ENCODE measurements at regions not wholly inside any gene's neighbourhood (a gene's known extent, or its start where the extent isn't known, plus 50 kb on each side); places are given as distances from the start of the nearest gene placed in this dataset.
"Not testable (repeated sequence)": the region's sequence is repeated elsewhere in the genome, so short reads cannot be mapped to it uniquely, and the experiment has no call there.

DNA sequence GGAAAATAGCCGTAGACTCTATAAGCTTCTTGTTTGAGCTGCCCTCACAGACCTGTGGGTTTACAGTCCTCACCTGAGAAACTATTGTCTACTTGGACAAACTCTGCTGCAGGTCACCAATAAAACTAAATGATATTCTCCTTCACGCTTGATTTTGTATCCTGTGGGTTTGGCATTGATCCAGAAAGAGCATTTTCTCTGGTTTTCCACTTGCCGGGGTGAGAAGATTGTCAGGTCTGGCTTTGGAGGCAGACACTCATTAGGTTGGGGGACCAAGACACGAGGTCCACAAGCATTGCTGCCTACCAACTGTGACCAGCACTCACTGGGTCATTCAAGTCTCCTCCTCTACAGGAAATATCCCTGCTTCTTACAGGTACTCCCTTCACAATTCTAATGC is 68.5 kb downstream of the CDC14C start:
- no peak for DNase-seq (ENCODE audit: low spot score)

DNA sequence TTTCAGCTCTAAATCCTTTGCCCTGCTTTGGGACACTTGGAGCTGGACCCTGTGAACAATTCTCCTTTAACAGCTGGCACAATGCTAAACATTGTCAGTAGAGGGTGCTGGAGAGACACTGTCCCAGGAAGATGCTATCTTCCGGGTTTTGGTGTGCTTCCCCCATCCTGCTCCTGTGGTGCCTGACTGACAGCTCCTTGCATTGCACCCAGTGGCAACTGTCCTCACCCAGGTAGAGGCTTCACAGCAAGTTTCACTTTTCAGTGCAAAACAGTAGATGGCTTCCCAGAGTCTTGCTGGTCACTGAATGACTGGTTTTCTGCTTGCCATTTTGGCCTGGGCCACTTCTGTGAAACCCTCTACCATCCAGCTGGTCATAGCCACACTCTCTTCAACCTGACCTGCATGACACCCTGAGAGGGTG is 77.3 kb downstream of the CDC14C start:
- no peak for DNase-seq (ENCODE audit: low spot score)

DNA sequence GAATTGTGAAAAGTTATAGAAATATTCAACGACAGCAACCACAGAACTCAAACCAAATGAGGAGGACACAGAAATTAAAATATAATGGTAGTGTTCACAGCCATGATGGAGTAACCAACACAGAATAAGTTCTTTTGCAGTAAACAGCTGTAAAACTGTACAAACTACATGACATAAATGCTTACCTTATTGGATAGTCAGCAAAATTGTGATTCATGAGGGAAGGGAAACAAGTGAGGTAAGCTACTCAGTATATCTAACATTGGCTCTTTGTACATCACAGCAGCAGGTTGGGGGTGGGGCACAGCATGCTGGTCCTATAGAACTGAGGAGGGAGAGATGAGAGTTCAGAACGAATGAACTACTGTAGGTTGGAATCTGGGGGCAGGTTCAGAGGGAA is 86.4 kb downstream of the CDC14C start:
- no peak for DNase-seq (ENCODE audit: low spot score)

DNA sequence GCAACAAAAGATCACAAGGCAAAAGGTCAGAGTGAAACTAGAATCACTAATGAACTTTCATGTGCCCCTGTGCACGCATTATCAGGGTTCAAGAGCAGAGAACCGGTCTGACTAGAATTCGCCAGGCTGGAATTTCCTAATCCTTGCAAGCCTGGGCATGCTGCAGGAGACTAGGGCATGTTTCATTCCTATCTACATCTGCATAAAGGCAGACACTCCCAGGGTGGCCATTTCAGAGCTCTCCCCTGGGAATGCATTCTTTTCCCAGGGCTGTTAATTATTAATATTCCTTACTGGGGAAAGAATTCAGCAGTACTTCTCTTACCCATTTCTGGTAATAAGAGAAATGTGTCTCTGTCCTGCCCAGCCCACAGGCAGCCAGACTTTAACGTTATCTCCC is 90.5 kb downstream of the CDC14C start:
- DNase-seq (ENCODE audit: low spot score): no peak

DNA sequence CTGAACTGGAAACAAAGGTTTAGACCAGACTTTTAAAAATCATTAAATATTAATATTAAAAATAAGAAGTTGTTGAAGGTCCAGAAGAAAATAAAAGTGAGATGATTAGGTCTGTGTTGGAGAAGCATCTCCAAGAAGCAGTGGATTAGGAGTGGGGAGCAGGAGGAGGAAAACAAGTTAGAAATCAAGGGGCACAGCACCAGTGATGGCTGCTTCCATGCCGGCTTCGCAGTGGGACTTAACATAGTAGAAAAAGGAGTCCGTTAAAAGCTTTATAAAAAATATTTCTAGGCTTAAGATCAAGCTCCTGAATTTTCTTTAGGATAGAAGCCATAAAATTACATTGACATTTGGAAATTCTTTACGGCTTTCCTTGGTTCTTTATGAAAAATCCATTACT is 95.8 kb downstream of the CDC14C start:
- DNase-seq (ENCODE audit: low spot score): no peak

DNA sequence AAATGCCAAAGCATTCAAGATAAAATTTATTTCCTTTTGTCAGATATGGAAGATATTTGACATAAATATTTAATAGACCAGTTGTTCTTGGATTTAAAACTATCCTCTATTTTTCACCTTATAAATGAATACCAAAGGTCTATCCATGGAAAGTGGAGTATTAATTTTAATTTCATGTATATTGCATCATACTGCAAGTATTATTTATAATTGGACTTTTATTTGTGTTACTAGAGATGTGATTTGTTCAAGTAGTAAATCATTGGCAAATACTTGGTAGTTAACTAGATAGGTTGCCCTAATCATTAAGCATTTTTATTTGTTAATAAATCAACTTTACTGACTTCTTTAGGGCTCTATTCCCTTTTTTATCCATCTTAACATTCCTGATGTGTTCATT is 98.1 kb downstream of the CDC14C start:
- DNase-seq (ENCODE audit: low spot score): no peak

DNA sequence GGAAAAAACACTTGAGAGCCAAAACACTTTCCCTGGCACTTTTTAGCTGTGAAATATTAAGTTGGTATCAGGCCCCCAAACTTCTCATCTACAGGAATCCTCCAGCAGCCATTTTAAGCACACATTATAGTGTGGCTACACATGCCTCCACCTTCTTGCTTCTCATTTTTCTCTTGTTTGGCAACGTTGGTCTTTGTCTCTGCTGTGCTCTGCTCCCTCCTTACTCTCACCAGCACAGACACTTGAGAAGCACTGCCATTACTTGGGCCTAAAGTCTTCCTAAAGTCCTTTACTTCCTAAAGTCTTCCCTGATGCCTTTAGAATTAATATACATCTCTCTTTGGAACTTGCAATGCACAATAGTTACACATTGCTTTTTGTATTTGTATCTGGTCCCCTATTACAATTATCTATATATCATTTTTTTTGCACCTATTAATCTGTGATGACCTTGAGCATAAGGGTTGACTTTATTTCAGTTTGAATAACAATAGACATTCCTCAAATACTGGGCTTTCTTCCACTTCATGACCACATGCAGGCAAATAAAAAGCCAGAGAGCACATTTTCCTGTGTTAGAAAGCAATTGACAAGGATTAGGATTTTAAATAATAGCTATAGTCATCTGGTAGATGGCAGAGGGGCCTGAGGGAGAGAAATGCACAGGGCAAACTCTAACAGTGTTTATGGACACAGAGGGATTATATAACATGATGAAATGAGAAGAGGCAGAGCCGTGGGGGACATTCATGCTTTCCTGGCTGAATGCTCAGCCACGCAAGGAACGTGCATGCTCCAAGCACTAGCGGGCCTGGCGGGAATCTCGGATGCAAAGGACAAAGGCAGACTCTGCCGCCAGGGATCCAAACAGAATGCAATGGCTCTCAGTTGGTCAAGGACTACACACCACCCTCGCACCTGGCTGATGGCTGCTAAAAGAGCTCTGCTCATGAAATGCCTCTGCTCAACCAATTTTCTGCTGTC is 99.3 kb downstream of the CDC14C start:
- no peak for DNase-seq (ENCODE audit: low spot score)

DNA sequence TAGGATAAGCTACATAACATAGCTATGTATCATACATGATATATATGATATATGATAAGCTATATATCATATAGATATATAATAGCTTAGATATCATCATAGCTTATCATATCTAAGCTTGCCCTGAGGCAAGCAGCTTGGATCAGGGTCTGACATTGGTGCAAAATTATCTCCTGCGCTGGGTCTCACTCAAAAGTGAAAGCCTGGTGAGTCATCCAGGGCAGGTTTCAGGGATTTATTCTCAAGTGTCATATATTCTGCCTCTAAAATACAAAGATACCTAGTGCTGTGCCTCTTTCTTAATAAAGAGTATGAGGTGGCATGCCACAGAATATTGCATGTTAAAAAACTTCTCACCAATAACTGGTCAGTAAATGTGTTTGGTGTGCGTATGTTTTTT is 105.9 kb downstream of the CDC14C start:
- no peak for DNase-seq (ENCODE audit: low spot score)

DNA sequence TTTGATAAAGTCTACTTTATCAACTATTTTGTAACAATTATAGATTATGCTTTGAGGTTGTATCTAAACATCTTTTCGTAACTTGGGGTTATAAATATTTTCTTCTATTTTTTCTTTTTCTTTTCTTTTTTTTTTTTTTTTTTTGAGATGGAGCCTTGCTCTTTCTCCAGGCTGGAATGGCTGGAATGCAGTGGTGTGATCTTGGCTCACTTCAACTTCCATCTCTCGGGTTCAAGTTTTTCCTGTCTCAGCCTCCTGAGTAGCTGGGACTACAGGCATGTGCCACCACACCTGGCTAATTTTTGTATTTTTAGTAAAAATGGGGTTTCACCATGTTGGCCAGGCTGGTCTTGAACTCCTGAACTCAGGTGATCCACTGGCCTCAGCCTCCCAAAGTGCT is 108.8 kb downstream of the CDC14C start:
- DNase-seq (ENCODE audit: low spot score): not testable (repeated sequence)

DNA sequence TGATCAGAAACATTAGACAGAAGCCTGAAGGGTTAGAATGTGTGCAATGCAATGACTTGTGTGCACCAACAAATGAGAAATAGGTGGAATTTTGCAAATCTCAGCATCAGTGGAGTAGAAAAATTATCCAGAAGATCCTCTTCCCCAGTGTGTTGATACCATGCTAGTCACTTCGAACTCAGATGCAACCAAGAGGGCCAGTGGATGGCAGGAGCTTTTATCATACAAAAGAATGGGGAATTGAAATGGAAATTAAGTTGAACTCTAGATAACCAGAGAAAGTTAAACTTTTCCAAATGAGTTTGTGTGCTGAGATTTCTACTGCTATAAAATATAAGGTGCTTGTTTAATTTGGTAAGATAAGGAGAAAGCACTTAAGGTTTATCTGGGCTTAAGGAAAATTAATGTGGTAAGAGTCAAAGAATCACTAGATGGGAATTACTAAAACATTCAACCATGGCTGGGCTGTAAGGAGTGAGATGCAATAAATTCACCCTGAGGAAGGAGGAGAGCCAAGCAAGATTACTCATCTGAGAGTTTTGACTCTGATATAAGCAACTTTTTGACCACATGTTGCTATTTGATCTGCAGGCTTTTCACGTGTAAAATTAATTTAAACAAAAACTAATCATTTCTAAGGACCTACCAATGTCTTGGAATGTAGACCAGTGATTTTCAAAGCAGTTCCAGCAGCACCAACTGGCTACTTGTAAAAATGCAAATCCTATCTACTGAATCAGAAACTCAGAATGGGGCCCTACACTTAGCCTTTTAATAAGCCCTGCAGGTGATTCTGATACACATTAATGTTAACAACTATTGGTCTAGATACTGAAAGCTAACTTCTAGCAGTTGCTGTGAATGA is 113.2 kb downstream of the CDC14C start:
- DNase-seq (ENCODE audit: low spot score): no peak

DNA sequence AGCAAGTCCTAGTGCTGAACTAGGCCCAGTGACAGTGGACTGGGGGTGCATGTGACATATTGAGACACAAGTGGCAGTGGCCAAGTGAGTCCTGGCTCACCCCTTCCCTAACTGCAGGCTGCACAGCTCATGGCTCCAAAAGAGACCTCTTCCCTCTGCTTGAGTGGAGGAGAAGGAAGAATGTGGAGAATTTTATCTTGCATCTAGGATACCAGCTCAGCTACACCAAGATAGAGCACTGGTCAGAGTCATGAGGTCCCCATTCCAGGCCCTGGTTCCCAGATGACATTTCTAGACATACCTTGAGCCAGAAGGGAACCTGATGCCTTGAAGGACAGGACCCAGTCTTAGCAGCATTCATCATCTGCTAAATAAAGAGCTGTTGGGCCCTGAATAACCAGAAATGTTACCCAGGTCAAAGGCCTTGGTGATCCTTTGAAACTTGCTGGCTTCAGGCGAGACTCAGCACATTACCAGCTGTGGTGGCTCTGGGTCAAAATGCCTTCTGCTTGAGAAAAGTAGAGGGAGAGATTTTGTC is 114.5 kb downstream of the CDC14C start:
- DNase-seq (ENCODE audit: low spot score): no peak

DNA sequence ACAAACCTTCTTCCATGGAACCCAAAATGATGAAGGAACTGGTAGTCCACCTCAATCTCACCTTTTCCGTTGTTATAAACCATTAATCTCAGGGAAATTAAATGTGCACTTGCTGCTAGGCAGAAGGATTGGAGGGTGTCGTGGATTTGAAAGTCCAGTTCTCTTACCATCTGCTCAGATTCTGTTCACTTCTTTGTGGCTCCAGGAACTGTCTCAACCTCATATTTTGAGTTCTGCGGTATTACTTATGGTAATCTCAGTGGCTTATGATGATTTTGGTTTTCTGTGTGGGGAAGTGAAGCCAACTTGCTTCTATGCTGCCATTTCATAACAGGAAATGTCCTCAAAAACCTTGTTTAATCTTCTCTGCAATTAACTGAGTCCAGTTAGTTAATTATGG is 136.4 kb downstream of the CDC14C start:
- DNase-seq (ENCODE audit: low spot score): no peak

DNA sequence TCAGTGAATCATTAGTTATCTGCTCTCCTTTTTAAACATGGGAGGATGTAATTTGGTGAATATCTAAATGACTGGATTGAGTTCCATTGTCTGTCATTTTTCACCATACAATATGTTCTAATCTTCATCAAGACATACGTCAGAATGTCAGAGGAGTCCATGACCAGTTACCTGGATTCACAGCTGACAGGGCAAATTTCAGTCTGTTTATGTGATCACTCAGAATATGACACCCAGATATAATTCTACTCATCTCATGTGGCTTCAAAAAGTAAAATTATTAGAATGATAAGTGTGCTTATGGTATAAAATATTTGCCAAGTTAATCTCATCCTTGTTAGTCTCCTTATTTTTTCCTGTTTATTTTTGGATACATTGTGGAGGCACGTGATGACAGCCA is 150.2 kb downstream of the CDC14C start:
- DNase-seq (ENCODE audit: low spot score): no peak

DNA sequence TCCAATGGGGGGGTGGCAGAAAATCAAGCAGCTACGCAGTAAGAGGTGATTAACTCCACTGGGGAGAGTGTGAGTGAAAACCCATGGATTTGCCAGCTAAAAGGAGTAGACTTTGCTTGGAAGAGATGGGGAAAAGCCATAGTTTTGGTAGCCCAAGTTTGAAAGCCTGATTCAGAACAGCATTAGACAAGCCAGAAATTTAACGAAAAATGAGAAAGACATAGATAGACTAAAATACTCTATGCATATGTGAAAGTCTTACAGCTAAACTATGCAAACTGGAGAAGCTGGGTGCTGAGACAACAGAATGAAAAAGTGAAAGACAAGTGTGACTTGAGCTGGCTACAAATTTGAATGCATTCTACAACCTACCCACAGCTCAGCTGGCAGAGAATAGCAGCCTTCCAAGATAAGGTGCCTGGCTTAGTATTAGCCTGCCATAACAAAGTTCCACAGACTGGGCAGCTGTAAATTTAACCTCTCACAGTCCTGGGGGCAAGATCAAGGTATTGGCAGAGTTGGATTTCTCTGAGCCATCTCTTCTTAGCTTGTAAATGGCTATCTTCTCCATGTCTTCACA is 156.6 kb downstream of the CDC14C start:
- DNase-seq (ENCODE audit: low spot score): no peak

DNA sequence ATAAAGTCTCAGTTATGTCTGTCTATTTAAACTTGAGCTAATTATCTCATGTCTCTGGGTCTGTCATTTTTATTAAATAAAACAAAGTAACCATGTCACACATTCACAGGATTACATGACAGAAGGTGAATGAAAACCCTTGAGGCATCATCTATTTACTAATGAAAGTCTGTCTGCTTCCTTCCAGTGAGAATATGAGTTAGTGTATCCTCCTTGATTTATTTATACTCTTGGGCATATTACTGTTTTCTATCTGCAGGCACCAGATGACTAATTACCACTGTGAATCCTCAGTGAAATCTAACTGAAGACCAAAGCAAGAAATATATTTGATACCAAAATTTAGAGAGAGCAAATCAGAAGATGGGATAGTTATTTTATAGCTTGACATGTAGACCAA is 163.7 kb downstream of the CDC14C start:
- no peak for DNase-seq (ENCODE audit: low spot score)

DNA sequence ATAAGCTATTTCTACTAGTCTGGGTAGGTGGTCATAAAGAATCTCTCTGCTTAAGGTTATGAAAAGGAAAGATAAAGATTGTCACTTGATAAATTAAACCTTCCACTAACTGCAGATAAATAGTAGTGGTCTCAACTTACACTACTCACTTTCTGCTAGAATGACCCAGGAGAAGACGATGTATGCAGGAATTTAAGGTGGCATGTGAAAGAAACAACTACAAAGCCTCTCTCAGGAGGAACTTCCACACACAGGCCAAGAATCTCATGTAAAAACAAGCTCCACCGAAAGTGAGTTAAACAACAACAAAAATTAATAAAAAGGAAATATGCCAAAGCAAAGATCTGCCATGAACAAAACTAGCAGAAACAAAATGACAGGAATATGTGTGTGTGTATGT is 165.4 kb downstream of the CDC14C start:
- no peak for DNase-seq (ENCODE audit: low spot score)

DNA sequence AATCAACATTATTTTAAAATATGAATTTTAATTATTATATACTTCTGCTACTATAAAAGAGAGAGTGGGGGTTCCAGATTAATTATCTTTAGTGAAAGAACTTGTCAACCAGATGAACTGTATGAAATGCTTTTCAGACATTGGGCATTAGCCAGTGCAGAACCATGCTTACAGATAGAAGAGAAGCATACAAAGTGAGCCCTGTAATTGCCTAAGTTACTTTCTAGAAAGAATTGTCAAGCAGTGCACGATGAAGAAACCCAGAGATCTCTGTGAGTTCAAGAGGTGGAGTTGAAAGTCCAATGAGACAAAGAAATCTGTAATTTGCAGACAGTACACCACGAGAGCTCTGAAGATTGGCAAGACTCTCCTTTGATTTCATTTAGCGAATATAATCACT is 166.7 kb downstream of the CDC14C start:
- DNase-seq (ENCODE audit: low spot score): no peak

DNA sequence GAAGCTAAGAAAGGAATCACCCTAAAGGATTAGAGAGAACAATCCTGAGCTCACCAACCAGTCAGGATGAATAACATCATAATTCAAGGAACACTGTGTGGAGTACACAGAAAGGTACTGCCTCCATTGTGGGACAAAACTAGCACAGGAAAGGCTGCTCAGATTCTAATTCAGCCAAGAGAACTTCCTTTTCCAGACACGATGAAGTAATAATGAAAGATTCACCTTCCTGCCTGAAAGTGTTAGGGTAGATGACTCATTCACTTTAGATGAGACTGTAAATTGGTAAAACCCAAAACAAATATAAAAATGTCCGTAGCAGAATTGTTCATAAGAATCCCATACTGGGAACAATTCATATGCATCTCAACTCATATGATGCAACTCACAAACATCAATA is 167.2 kb downstream of the CDC14C start:
- DNase-seq (ENCODE audit: low spot score): no peak

DNA sequence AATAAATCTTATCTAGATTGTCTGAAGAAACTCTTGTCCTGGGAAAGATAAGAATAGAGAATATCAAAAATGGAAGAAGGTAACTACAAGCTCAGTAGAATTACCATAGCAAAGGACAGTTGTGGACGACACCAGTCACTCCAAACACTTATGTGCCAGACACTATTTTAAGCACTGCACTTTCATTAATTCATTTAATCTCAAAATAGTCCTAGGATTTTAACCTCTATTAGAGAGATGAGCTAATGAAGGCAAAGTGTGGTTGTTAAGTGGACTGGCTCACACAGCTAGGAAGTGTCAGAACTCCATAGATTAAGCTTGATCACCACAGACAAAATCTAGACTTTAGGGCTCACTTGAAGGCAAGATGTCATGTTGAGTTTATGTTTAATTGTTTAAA is 168.9 kb downstream of the CDC14C start:
- DNase-seq (ENCODE audit: low spot score): no peak

DNA sequence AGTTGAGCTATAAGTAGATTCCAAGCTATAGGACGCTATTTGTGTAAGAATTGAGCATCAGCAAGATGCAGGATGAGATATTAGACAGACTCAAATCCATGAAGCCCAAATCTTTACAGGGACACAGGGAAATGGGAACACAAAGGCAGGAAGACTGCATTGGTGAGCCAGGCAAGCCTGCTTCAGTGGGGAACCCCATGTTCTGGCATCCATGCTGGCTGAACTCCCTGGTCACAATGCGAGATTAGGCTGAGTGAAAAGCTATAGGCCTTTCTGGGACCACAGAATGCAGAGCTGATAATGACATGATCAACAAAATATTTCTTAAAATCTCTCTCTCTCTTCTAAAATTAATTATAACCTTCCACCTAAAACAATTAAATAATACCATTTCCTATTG is 170.5 kb downstream of the CDC14C start:
- DNase-seq (ENCODE audit: low spot score): no peak

DNA sequence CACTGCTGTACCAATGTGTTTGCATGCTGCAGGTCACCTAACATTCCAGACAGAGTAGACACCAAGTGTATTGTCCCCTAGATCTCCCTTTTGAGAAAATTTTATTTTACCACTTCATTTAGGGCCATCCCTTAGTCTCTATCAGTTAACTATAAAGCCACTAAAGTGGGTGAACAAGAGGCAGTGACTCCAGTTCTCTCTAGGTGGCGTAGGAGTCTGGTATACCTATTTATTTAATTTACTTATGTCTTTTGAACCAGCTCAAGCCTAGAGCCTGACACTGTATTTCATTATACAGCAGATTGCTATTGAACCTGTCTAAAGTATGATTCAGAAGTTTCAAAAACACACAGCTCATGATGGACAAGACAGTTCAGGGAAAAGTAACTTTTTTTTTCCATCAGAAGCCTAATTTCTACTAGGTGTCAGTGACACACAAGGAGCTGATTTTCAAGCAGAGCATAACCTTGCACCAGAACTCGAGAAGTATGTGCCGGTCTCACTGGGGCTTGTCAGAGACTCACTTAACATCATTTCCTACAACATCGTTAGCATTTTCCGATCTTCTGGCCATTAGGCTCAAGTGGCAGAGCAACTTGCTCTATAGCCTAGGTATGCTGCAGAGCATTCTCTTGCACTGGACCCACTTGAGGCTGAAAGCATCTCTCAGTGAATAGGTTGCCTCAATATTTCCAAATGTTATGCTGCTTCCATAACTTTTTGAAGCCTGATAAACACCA is 175.4 kb downstream of the CDC14C start:
- DNase-seq (ENCODE audit: low spot score): no peak

Data from AG08395 (cell line).